Fibroblast of lung (primary cell): ENCODE measurements at regions not wholly inside any gene's neighbourhood (a gene's known extent, or its start where the extent isn't known, plus 50 kb on each side); places are given as distances from the start of the nearest gene placed in this dataset.

Experiments used
- DNase-seq, 2 donors: peaks; one replicate each; pipeline versions ENCODE4 v3.0.0 to v3.0.0-alpha.2; 2010; ENCODE audit warnings: low read depth in 2 of 2
- H2AFZ ChIP-seq: 2 replicates; pipeline ENCODE4 v1.5.1; 2012; ENCODE audit warnings: low read length, control low read depth, inconsistent platforms
- H3K27ac ChIP-seq: 2 replicates; pipeline ENCODE4 v1.5.1; 2011; ENCODE audit warnings: low read length, control low read depth; ENCODE audit not compliant: insufficient read depth
- H3K27me3 ChIP-seq: 2 replicates; pipeline ENCODE4 v1.5.1; 2011; ENCODE audit warnings: mild to moderate bottlenecking, low read length; ENCODE audit not compliant: control insufficient read depth, insufficient read depth
- H3K36me3 ChIP-seq: 2 replicates; pipeline ENCODE4 v1.5.1; 2011; ENCODE audit warnings: low read length; ENCODE audit not compliant: control insufficient read depth, insufficient read depth
- H3K4me1 ChIP-seq: 2 replicates; pipeline ENCODE4 v1.5.1; 2011; ENCODE audit warnings: low read length; ENCODE audit not compliant: control insufficient read depth, insufficient read depth; ENCODE audit errors: extremely low read depth
- H3K4me2 ChIP-seq: 2 replicates; pipeline ENCODE4 v1.5.1; 2011; ENCODE audit warnings: low read length, control low read depth; ENCODE audit not compliant: insufficient read depth; ENCODE audit errors: extremely low read depth
- H3K4me3 ChIP-seq, 4 experiments: fragments of 200-600 bp in 1 of 4; sonication (generic) in 1 of 4; replicated peaks in 1 of 4; 2 replicates each; pipeline ENCODE4 v1.5.1; 2011 to 2016; ENCODE audit warnings: low read length in 4 of 4, low read depth in 3 of 4, mild to moderate bottlenecking in 3 of 4, control low read depth in 2 of 4, inconsistent platforms in 1 of 4, mixed read lengths in 1 of 4; ENCODE audit not compliant: insufficient read depth in 1 of 4; ENCODE audit errors: control extremely low read depth in 1 of 4
- H3K79me2 ChIP-seq: 2 replicates; pipeline ENCODE4 v1.5.1; 2012; ENCODE audit warnings: mild to moderate bottlenecking, low read length, inconsistent platforms; ENCODE audit not compliant: control insufficient read depth, insufficient read depth
- H3K9ac ChIP-seq: 2 replicates; pipeline ENCODE4 v1.5.1; 2011; ENCODE audit warnings: mild to moderate bottlenecking, low read length, control low read depth; ENCODE audit not compliant: insufficient read depth
- H3K9me3 ChIP-seq: 2 replicates; pipeline ENCODE4 v1.5.1; 2012; ENCODE audit warnings: low read depth, low read length; ENCODE audit not compliant: control insufficient read depth, insufficient read depth
- H4K20me1 ChIP-seq: 2 replicates; pipeline ENCODE4 v1.5.1; 2011; ENCODE audit warnings: low read length; ENCODE audit not compliant: control insufficient read depth, insufficient read depth; ENCODE audit errors: extremely low read depth
- EZH2 ChIP-seq: IDR thresholded peaks from 2 replicates; pipeline ENCODE4 v1.5.1; 2012; ENCODE audit warnings: low read length, control low read depth, mild to moderate bottlenecking; ENCODE audit errors: missing control alignments
- TF ChIP-seq, protein P1 (sequence below), 2 donors: IDR thresholded peaks in 1 of 2; conservative IDR thresholded peaks in 1 of 2; 1 replicate in 1 of 2; 2 replicates in 1 of 2; pipeline ENCODE4 v1.5.1; 2011 to 2012; ENCODE audit warnings: low read length in 2 of 2, control low read depth in 1 of 2, inconsistent platforms in 1 of 2, low read depth in 1 of 2, mild to moderate bottlenecking in 1 of 2

- Histone ChIP-seq H3K4me2 (no peak overlapping the region), H3K9me3 (no peaks in the 10 kb centered on the region), H3K36me3 (no peaks in the 10 kb centered on the region), H3K4me3 (no peak overlapping the region), H2AFZ (no peak overlapping the region), H3K79me2 (no peaks in the 10 kb centered on the region), H3K27ac (no peak overlapping the region), H3K27me3 (no peaks in the 10 kb centered on the region), H3K9ac (no peak overlapping the region), H3K4me1 (no peaks in the 10 kb centered on the region), H4K20me1 (no peaks in the 10 kb centered on the region)
- no peak for DNase-seq
- TF ChIP-seq EZH2 = no peak
- TF ChIP-seq, protein P1, sequence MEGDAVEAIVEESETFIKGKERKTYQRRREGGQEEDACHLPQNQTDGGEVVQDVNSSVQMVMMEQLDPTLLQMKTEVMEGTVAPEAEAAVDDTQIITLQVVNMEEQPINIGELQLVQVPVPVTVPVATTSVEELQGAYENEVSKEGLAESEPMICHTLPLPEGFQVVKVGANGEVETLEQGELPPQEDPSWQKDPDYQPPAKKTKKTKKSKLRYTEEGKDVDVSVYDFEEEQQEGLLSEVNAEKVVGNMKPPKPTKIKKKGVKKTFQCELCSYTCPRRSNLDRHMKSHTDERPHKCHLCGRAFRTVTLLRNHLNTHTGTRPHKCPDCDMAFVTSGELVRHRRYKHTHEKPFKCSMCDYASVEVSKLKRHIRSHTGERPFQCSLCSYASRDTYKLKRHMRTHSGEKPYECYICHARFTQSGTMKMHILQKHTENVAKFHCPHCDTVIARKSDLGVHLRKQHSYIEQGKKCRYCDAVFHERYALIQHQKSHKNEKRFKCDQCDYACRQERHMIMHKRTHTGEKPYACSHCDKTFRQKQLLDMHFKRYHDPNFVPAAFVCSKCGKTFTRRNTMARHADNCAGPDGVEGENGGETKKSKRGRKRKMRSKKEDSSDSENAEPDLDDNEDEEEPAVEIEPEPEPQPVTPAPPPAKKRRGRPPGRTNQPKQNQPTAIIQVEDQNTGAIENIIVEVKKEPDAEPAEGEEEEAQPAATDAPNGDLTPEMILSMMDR (conservative IDR thresholded peaks at IDR 0.05 in 1 of 2, IDR thresholded peaks at IDR 0.05 in 1 of 2; ENCODE audit: low read depth in 1 of 2, low read length in 2 of 2) = no peak
Measured at GRCh38 chr6:166814390-166814789, 142.0 kb downstream of the RNASET2 start.

DNA sequence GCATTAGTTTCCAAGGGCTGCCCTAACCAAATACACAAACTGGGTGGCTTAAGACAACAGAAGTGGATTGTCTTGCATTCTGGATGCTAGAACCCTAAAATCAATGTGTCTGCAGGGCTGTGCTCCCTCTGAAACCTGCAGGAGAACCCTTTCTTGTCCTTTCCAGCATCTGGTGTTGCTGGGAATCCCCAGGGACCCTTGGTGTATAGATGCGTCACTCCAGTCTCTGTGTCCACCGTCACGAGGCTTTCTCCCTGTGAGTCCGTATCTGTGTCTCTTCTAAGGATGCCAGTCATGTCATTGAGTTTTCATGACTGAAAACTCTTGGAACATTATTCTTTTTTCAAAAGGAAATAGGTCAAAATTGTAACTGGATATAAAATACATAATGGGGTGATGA is 142.9 kb downstream of the RNASET2 start:
- no peak for DNase-seq
- Histone ChIP-seq H4K20me1 (no peaks in the 10 kb centered on the region), H3K9me3 (no peaks in the 10 kb centered on the region), H3K79me2 (no peaks in the 10 kb centered on the region), H3K4me3 (no peak overlapping the region), H3K27me3 (no peaks in the 10 kb centered on the region), H3K27ac (no peak overlapping the region), H3K4me2 (no peak overlapping the region), H3K4me1 (no peaks in the 10 kb centered on the region), H3K9ac (no peak overlapping the region), H3K36me3 (no peaks in the 10 kb centered on the region), H2AFZ (no peak overlapping the region)
- TF ChIP-seq EZH2 = no peak
- TF ChIP-seq, protein P1 (conservative IDR thresholded peaks at IDR 0.05 in 1 of 2, IDR thresholded peaks at IDR 0.05 in 1 of 2; ENCODE audit: low read depth in 1 of 2, low read length in 2 of 2) = no peak

DNA sequence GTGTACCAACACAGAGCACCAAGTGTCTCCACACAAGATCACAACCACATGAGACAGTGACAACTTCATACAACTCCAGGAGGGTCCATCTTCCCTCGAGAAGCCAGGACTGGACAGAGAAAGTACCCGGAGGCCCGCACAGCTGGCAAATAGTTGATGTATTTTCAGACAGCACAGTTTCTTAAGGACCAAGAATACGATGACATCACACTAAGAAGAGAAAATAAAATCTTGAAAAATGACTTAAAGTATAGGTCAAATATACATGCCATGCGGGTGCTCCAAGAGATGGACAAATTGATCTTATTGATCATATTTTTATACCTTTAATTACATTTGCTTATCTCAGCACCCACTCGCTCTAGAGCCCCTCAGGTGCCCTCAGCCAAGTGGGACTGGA is 145.5 kb downstream of the RNASET2 start:
- no peak overlapping the region for H3K4me3 ChIP-seq
- H3K79me2 ChIP-seq = no peaks in the 10 kb centered on the region
- no peak overlapping the region for H3K9ac ChIP-seq
- H3K27me3 ChIP-seq = no peaks in the 10 kb centered on the region
- no peak for DNase-seq
- H3K9me3 ChIP-seq = no peaks in the 10 kb centered on the region
- H3K4me2 ChIP-seq = no peak overlapping the region
- H3K36me3 ChIP-seq = no peaks in the 10 kb centered on the region
- no peaks in the 10 kb centered on the region for H3K4me1 ChIP-seq
- TF ChIP-seq, protein P1 (conservative IDR thresholded peaks at IDR 0.05 in 1 of 2, IDR thresholded peaks at IDR 0.05 in 1 of 2; ENCODE audit: low read depth in 1 of 2, low read length in 2 of 2) = no peak
- TF ChIP-seq EZH2 = no peak
- H4K20me1 ChIP-seq = no peaks in the 10 kb centered on the region
- no peak overlapping the region for H3K27ac ChIP-seq
- no peak overlapping the region for H2AFZ ChIP-seq
